Activated T-cell treated with anti-CD3 and anti-CD28 coated beads, Interleukin-2, amount 50 U/mL, for 4 hours (primary cell): ENCODE measurements at regions not wholly inside any gene's neighbourhood (a gene's known extent, or its start where the extent isn't known, plus 50 kb on each side); places are given as distances from the start of the nearest gene placed in this dataset.
A peak's percentile ranks its signal among the peaks of the same experiment; 100 is the strongest.

Experiments used
- ATAC-seq, 2 donors: fragments of 200-7000 bp; cut with Tn5 transposase; one replicate each; pipeline ENCODE4 v1.10.0; 2021
- DNase-seq: peaks from one replicate; pipeline ENCODE4 v3.0.0-alpha.2; 2020
- H3K27me3 Mint-ChIP-seq: one replicate; pipeline ENCODE4 v1.8.0; 2021; ENCODE audit warnings: low read depth, mixed read lengths
- H3K36me3 Mint-ChIP-seq: one replicate; pipeline ENCODE4 v1.8.0; 2022; ENCODE audit warnings: mixed read lengths; ENCODE audit not compliant: insufficient read depth
- H3K4me1 Mint-ChIP-seq: one replicate; pipeline ENCODE4 v1.8.0; 2021; ENCODE audit warnings: low read depth, mixed read lengths
- H3K4me3 Mint-ChIP-seq: one replicate; pipeline ENCODE4 v1.8.0; 2021; ENCODE audit warnings: mild to moderate bottlenecking, moderate library complexity, mixed read lengths
- H3K9me3 Mint-ChIP-seq: one replicate; pipeline ENCODE4 v1.8.0; 2021; ENCODE audit warnings: mixed read lengths

GRCh38 chr16:73171380-73171779 is 123.5 kb upstream of the ZFHX3 start:
- no peak overlapping the region for H3K4me3 Mint-ChIP-seq
- H3K9me3 Mint-ChIP-seq, result no peaks in the 10 kb centered on the region
- ATAC-seq (no peak), DNase-seq (no peak)
- no peaks in the 10 kb centered on the region for H3K36me3 Mint-ChIP-seq
- peaks cover 6% of the 10 kb centered on the region for H3K4me1 Mint-ChIP-seq
- no peaks in the 10 kb centered on the region for H3K27me3 Mint-ChIP-seq

- DNase-seq (no peak), ATAC-seq (no peak)
- no peaks in the 10 kb centered on the region for H3K9me3 Mint-ChIP-seq
- H3K4me1 Mint-ChIP-seq, result peaks cover 8% of the 10 kb centered on the region
- H3K27me3 Mint-ChIP-seq, result no peaks in the 10 kb centered on the region
- no peaks in the 10 kb centered on the region for H3K36me3 Mint-ChIP-seq
- H3K4me3 Mint-ChIP-seq, result no peak overlapping the region
These were observed 122.7 kb upstream of the ZFHX3 start for GRCh38 chr16:73170612-73171038.

- H3K4me3 Mint-ChIP-seq, result no peak overlapping the region
These were observed 119.1 kb upstream of the ZFHX3 start for GRCh38 chr16:73166947-73167550.

GRCh38 chr16:73166441-73166851 is 118.5 kb upstream of the ZFHX3 start:
- peak overlapping the region; percentile 7 for H3K4me3 Mint-ChIP-seq

More at GRCh38 chr16:73166947-73167550, 119.1 kb upstream of the ZFHX3 start:
- no peak for DNase-seq
- no peaks in the 10 kb centered on the region for H3K9me3 Mint-ChIP-seq
- H3K27me3 Mint-ChIP-seq, result no peaks in the 10 kb centered on the region
- peaks cover 8% of the 10 kb centered on the region for H3K4me1 Mint-ChIP-seq
- ATAC-seq, result no peak
- no peaks in the 10 kb centered on the region for H3K36me3 Mint-ChIP-seq

GRCh38 chr16:73163238-73163815 is 115.4 kb upstream of the ZFHX3 start:
- H3K4me3 Mint-ChIP-seq, result no peak overlapping the region
- peaks cover 8% of the 10 kb centered on the region for H3K4me1 Mint-ChIP-seq
- no peak for ATAC-seq
- no peaks in the 10 kb centered on the region for H3K27me3 Mint-ChIP-seq
- H3K9me3 Mint-ChIP-seq, result no peaks in the 10 kb centered on the region
- DNase-seq, result no peak
- no peaks in the 10 kb centered on the region for H3K36me3 Mint-ChIP-seq

More at GRCh38 chr16:73166441-73166851, 118.5 kb upstream of the ZFHX3 start:
- H3K27me3 Mint-ChIP-seq, result no peaks in the 10 kb centered on the region
- peaks cover 8% of the 10 kb centered on the region for H3K4me1 Mint-ChIP-seq
- no peak for ATAC-seq
- DNase-seq, result no peak
- no peaks in the 10 kb centered on the region for H3K36me3 Mint-ChIP-seq
- H3K9me3 Mint-ChIP-seq, result no peaks in the 10 kb centered on the region

GRCh38 chr16:73161977-73162376 is 114.0 kb upstream of the ZFHX3 start:
- H3K4me3 Mint-ChIP-seq, result no peak overlapping the region
- H3K4me1 Mint-ChIP-seq, result peaks cover 8% of the 10 kb centered on the region
- ATAC-seq (no peak), DNase-seq (no peak)
- H3K36me3 Mint-ChIP-seq, result no peaks in the 10 kb centered on the region
- no peaks in the 10 kb centered on the region for H3K27me3 Mint-ChIP-seq
- no peaks in the 10 kb centered on the region for H3K9me3 Mint-ChIP-seq

- Mint-ChIP-seq H3K9me3 (peaks cover 3% of the 10 kb centered on the region), H3K36me3 (no peaks in the 10 kb centered on the region), H3K27me3 (no peaks in the 10 kb centered on the region), H3K4me3 (no peak overlapping the region), H3K4me1 (no peaks in the 10 kb centered on the region)
- no peak for DNase-seq
- ATAC-seq, result no peak
These were observed 111.4 kb upstream of the ZFHX3 start for GRCh38 chr16:73159296-73159695.

- H3K27me3 Mint-ChIP-seq, result no peaks in the 10 kb centered on the region
- DNase-seq, result no peak
- H3K9me3 Mint-ChIP-seq, result peaks cover 3% of the 10 kb centered on the region
- H3K4me1 Mint-ChIP-seq, result no peaks in the 10 kb centered on the region
- no peak for ATAC-seq
- H3K36me3 Mint-ChIP-seq, result no peaks in the 10 kb centered on the region
- H3K4me3 Mint-ChIP-seq, result no peak overlapping the region
These were observed 109.9 kb upstream of the ZFHX3 start for GRCh38 chr16:73157861-73158260.

GRCh38 chr16:73154063-73154870 is 106.3 kb upstream of the ZFHX3 start:
- no peaks in the 10 kb centered on the region for H3K4me1 Mint-ChIP-seq
- no peak for DNase-seq

GRCh38 chr16:73152386-73153125 is 104.6 kb upstream of the ZFHX3 start:
- no peak overlapping the region for H3K4me3 Mint-ChIP-seq
- ATAC-seq (no peak), DNase-seq (no peak)
- H3K36me3 Mint-ChIP-seq, result no peaks in the 10 kb centered on the region
- peaks cover 3% of the 10 kb centered on the region for H3K9me3 Mint-ChIP-seq
- H3K27me3 Mint-ChIP-seq, result no peaks in the 10 kb centered on the region
- H3K4me1 Mint-ChIP-seq, result no peaks in the 10 kb centered on the region

More at GRCh38 chr16:73154063-73154870, 106.3 kb upstream of the ZFHX3 start:
- Mint-ChIP-seq H3K27me3 (no peaks in the 10 kb centered on the region), H3K4me3 (no peak overlapping the region), H3K36me3 (no peaks in the 10 kb centered on the region), H3K9me3 (peaks cover 3% of the 10 kb centered on the region)
- ATAC-seq, result no peak

- Mint-ChIP-seq H3K9me3 (peaks cover 3% of the 10 kb centered on the region), H3K4me1 (no peaks in the 10 kb centered on the region), H3K27me3 (no peaks in the 10 kb centered on the region), H3K4me3 (no peak overlapping the region), H3K36me3 (no peaks in the 10 kb centered on the region)
- DNase-seq, result no peak
- ATAC-seq, result no peak
These were observed 104.0 kb upstream of the ZFHX3 start for GRCh38 chr16:73151941-73152340.

- DNase-seq (no peak), ATAC-seq (no peak)
- Mint-ChIP-seq H3K27me3 (no peaks in the 10 kb centered on the region), H3K4me1 (no peaks in the 10 kb centered on the region), H3K36me3 (no peaks in the 10 kb centered on the region), H3K9me3 (peaks cover 3% of the 10 kb centered on the region), H3K4me3 (no peak overlapping the region)
These were observed 103.3 kb upstream of the ZFHX3 start for GRCh38 chr16:73151225-73151624.

GRCh38 chr16:73150786-73151185 is 102.9 kb upstream of the ZFHX3 start:
- no peaks in the 10 kb centered on the region for H3K27me3 Mint-ChIP-seq
- ATAC-seq (no peak), DNase-seq (no peak)
- H3K4me3 Mint-ChIP-seq, result no peak overlapping the region
- H3K4me1 Mint-ChIP-seq, result no peaks in the 10 kb centered on the region
- H3K36me3 Mint-ChIP-seq, result no peaks in the 10 kb centered on the region
- H3K9me3 Mint-ChIP-seq, result peaks cover 7% of the 10 kb centered on the region

- no peak for ATAC-seq
- Mint-ChIP-seq H3K9me3 (peaks cover 8% of the 10 kb centered on the region), H3K27me3 (no peaks in the 10 kb centered on the region), H3K36me3 (no peaks in the 10 kb centered on the region), H3K4me1 (no peaks in the 10 kb centered on the region), H3K4me3 (no peak overlapping the region)
- DNase-seq, result no peak
These were observed 101.4 kb upstream of the ZFHX3 start for GRCh38 chr16:73149334-73149733.
